H1 (cell line): ENCODE measurements at regions not wholly inside any gene's neighbourhood (a gene's known extent, or its start where the extent isn't known, plus 50 kb on each side); places are given as distances from the start of the nearest gene placed in this dataset.

Source experiments
- JUND ChIP-seq: IDR thresholded peaks from 2 replicates; pipeline ENCODE4 v1.6.1; 2011; ENCODE audit warnings: mild to moderate bottlenecking, improper control_type of control experiment, low read length

DNA sequence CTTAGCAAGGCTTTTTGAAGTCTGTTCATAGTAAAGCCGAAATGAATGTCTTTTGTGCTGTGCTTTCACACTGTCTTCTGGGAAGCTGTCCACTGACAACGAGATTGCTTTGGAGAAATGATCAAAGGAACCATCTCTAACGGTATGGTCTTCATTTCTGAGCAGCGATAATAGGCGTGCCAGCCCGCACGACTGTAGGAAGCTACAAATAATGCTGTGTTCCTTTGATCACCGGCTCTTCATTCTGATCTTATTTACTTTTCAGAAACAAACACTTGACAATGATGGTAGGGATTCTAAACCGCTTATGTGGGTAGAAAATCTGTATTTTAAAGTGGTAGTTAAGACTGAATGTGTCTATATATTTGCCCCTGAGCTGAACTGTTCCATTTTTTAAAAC is 306.6 kb upstream of the EXOC2 start (continued):
- no peak for TF ChIP-seq JUND
